AG09319 (cell line): ENCODE measurements at regions not wholly inside any gene's neighbourhood (a gene's known extent, or its start where the extent isn't known, plus 50 kb on each side); places are given as distances from the start of the nearest gene placed in this dataset.

Source experiments
- DNase-seq: peaks from one replicate; pipeline ENCODE4 v3.0.0-alpha.2; 2010; ENCODE audit warnings: low read depth; ENCODE audit errors: extremely low read depth
- TF ChIP-seq, protein P1 (sequence below): IDR thresholded peaks from 2 replicates; pipeline ENCODE4 v1.5.1; 2011; ENCODE audit warnings: low read depth, mild to moderate bottlenecking, inconsistent platforms, low read length, moderate library complexity

DNA sequence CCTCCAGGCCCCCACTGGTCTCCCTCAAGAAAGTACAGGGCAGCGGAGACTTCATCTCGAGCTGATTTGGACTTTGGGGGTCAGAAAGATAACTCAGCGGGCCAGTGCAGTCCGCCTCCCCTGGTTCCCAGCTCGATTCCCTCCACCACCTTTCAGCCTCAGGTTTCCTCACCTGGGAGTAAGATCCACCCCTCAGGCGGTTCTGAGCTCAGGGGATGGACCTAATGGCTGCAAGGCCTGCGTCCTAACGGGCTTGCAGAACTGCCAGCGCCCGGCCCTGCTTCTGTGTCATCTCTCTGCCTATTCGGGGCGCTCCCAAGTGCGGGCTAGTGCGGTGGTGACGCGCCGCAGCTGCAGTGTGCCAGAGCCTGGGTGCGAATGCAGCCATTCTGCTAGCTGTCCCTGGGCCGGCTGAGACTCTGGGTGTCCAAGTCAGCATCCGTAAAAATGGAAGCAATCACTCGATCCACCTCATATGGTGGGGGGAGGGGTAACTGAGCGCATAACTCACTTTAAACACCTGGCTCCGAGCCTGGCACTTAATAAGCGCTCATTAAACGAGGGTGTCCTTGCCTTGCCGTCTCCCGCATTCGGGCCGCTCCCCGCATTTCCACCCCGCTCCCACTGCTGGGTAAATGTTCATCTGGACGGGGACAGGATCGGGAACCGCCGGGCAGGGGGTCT lies 129.6 kb upstream of the LHX1 start:
- no peak for DNase-seq
- TF ChIP-seq, protein P1, sequence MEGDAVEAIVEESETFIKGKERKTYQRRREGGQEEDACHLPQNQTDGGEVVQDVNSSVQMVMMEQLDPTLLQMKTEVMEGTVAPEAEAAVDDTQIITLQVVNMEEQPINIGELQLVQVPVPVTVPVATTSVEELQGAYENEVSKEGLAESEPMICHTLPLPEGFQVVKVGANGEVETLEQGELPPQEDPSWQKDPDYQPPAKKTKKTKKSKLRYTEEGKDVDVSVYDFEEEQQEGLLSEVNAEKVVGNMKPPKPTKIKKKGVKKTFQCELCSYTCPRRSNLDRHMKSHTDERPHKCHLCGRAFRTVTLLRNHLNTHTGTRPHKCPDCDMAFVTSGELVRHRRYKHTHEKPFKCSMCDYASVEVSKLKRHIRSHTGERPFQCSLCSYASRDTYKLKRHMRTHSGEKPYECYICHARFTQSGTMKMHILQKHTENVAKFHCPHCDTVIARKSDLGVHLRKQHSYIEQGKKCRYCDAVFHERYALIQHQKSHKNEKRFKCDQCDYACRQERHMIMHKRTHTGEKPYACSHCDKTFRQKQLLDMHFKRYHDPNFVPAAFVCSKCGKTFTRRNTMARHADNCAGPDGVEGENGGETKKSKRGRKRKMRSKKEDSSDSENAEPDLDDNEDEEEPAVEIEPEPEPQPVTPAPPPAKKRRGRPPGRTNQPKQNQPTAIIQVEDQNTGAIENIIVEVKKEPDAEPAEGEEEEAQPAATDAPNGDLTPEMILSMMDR, result no peak

DNA sequence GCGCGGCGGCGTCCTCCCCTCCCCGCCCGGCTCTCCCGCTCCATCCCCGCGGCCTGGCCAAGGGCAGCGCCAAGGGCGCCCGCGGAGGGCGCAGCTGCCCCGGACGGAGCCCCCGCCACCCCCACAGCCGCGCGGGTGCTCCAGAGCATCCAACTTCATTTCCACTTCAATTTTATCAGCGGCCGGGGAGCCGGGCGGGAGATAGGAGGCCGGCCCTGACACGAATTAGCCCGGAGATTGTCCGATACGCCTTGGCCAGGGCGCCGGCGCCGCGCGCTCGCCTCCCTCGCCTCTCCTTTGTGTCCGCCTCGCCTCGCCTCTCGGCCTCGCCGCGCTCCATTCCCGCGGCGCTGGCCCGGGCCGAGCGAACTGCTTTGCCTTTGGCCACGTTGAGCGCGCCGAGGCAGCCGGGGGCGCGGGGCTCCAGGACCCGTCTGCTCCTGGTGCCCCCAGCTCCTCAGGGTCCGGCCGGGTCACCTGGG lies 129.1 kb upstream of the LHX1 start:
- no peak for DNase-seq
- TF ChIP-seq, protein P1, result no peak

DNA sequence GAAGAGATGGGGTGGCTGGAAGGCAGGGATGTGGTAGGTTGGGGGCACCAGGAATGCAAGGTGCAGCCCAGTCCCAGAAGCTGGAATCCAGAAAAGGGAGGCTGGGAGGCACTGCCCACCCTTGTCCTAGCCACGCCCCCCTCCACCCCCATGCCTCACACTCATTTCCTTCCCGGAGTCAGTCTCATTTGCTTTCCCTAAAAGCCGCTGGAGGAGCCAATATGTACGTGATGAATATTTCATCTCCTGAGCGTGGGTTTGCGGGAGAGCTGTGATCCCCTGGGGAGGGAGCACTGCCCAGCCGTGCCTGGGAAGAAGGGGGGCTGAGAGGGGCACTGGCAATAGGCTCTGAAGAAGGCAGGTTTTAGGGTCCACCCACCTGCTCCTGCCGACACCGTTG lies 124.5 kb upstream of the LHX1 start:
- TF ChIP-seq, protein P1, result no peak
- no peak for DNase-seq

DNA sequence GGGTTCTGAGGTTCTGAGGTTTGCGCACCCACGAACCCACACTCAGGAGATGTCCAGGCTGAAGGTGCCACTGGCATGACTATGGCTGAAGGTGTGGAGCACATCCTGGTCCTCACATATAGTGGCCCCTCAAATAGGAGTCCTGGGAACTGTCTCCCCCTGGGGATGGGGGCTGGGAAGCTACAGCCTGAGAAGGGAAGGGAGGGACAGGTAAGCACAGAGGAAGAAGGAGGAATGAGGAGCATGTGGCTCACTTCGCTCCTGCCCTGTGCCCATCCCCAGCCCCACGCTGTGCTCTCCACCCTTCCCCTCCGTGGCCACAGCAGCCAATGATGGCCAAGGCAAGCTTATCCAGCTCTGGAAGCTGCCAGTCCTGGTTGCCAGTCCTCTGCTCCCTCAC lies 123.9 kb upstream of the LHX1 start:
- no peak for DNase-seq
- TF ChIP-seq, protein P1, result no peak

DNA sequence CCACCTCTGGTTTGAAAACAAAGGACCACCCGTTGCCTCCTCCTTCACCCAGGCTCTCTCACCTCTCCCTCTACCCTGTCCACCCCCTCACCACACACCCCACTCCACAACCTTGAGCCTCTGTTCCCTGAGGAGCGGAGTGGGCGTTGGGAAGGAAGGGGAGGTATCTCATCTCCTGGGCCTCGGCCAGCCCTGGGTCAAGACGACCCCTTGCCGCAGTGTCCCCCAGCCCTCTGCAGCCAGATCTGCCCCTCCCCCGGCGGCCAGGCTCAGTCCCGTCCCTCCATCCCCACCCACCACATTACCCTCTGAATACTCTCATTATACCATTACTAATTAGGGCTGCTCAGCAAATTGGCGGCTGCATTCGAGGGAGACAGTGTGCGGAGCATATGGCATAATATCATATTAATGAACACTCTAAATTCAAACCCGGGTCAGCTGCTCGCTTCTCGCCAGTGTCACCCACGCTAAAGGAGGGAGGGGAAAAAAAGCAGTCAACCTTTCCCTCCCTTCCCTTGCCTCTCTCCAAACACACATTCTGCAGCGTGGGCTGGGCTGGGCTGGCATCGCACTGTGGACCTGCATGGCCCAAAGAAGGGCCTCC lies 123.2 kb upstream of the LHX1 start:
- no peak for DNase-seq
- TF ChIP-seq, protein P1, result no peak

DNA sequence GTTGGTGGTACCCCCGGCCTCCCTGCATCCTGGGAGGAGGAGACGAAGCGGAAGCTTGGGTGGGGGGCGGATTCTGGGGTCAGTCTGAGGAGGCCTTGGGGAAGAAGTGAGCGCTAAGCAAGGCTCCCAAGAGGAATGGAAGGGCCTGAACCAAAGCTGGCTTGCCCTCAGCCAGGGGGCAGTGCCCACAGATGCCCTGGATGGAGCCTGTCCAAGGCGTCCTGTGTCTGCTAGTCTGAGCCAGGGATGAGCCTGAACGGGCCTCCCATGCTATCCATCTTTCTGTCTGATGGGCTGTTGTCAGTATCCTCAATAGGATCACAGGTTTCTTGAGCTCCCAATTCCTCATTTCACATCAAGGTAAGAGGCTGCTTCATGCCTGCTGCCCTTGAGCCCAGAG lies 122.3 kb upstream of the LHX1 start:
- TF ChIP-seq, protein P1, result no peak

DNA sequence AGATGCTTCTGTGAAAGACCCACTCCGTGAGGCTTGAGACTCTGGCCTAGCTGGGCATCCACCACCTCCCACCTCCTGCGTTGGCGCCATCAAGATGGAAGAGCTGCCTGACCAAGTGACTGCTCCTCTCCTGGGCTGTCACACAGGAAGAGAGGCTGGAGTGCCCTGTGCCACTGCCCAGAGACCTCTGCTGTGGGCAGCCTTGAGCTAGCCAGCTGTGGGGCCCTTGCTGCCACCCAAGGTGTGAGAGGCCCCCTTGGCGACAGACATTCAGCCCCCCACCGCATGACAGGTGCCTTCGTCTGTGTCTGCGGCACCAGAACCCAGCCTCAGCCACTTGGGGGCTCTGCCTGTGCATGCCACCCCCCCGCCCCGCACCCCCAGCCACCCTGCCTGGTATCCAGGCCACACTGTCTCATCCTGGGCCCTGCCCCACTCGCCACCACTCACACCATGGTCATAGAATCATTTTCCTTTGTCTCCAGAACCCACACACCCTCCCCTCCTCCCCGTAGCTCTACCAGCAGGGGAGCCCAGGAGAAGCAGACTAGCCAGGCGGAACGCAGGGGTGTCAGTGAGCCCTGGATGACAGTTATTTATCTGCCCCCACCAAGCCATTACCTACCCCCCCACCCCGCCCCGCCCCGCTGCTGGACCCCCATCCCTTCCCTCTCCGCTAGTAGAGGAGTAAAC lies 120.9 kb upstream of the LHX1 start:
- TF ChIP-seq, protein P1, result no peak
- DNase-seq, result no peak

More for the DNA sequence above, 122.3 kb upstream of the LHX1 start:
- DNase-seq, result no peak
